K562 (cell line): ENCODE measurements at regions not wholly inside any gene's neighbourhood (a gene's known extent, or its start where the extent isn't known, plus 50 kb on each side); places are given as distances from the start of the nearest gene placed in this dataset.

Experiments used
- ATAC-seq: fragments of 200-7000 bp; cut with Tn5 transposase; 3 replicates; pipeline ENCODE4 v1.9.1; 2020; ENCODE audit warnings: moderate library complexity
- BruUV-seq: library from RNA; stranded (reverse); fragments of 400-500 nt; replicated peaks from 2 replicates; lab custom pipeline; 2021; lab: Mats Ljungman, UMichigan
- CTCF ChIA-PET: fragments of 300-600 bp; formaldehyde crosslinking; extraction: SDS; loops from one replicate; lab custom pipeline; 2021; ENCODE audit warnings: low intra/inter-chr PET ratio; lab: Yijun Ruan, JAX
- POLR2A ChIA-PET: fragments of 300-600, 350-650 bp; sonication (Branson Sonifier 250); formaldehyde crosslinking; extraction: SDS; loops from one replicate; lab custom pipeline; 2021; ENCODE audit warnings: antibody characterized with exemption, inconsistent platforms; lab: Yijun Ruan, JAX
- DNase-seq, 4 experiments: peaks; one replicate each; pipeline versions ENCODE4 v3.0.0 to v3.0.0-alpha.2; 2011 to 2018; ENCODE audit warnings: low spot score in 3 of 4, mixed read lengths in 3 of 4; ENCODE audit errors: extremely low read depth in 1 of 4
- FAIRE-seq: peaks from 2 replicates; lab custom pipeline; 2011; peaks lifted over from hg19 to GRCh38; lab: Jason Lieb, UNC
- H2AFZ ChIP-seq: 2 replicates; pipeline ENCODE4 v1.6.0; 2011; ENCODE audit warnings: low read depth, low read length, control low read depth, inconsistent platforms
- H3K27ac ChIP-seq: fragments of 200-600 bp; 3 replicates; pipeline ENCODE4 v1.8.0; 2011; ENCODE audit warnings: low read depth, mild to moderate bottlenecking, control low read depth, inconsistent platforms, low read length, moderate library complexity, mixed read lengths; ENCODE audit errors: extremely low read depth
- H3K27me3 ChIP-seq, 2 experiments: fragments of 300-600 bp in 1 of 2; 2 replicates in 1 of 2; 3 replicates in 1 of 2; pipeline versions ENCODE4 v1.6.0 to v1.8.0; 2011; ENCODE audit warnings: inconsistent platforms in 2 of 2, low read length in 2 of 2, mild to moderate bottlenecking in 1 of 2, mixed read lengths in 1 of 2, moderate library complexity in 1 of 2; ENCODE audit not compliant: control insufficient read depth in 2 of 2, insufficient read depth in 2 of 2
- H3K36me3 ChIP-seq: fragments of 300-600 bp; 3 replicates; pipeline ENCODE4 v1.8.0; 2011; ENCODE audit warnings: mild to moderate bottlenecking, low read length, inconsistent platforms; ENCODE audit not compliant: control insufficient read depth, insufficient read depth
- H3K4me1 ChIP-seq, 2 experiments: fragments of 200-600 bp in 1 of 2; replicated peaks in 1 of 2; 2 replicates in 1 of 2; 3 replicates in 1 of 2; pipeline versions ENCODE4 v1.5.1 to v1.8.0; 2011; ENCODE audit warnings: inconsistent platforms in 2 of 2, low read length in 2 of 2, mild to moderate bottlenecking in 1 of 2, mixed read lengths in 1 of 2, moderate library complexity in 1 of 2; ENCODE audit not compliant: control insufficient read depth in 2 of 2, insufficient read depth in 2 of 2
- H3K4me2 ChIP-seq: 2 replicates; pipeline ENCODE4 v1.6.1; 2011; ENCODE audit warnings: low read length, control low read depth, inconsistent platforms, mixed read lengths; ENCODE audit not compliant: insufficient read depth
- H3K4me3 ChIP-seq: fragments of 200-600 bp; sonication (generic), shearing (Covaris generic); 2 replicates; pipeline ENCODE4 v1.5.1; 2016; ENCODE audit warnings: control low read depth, inconsistent platforms
- H3K79me2 ChIP-seq: fragments of 200-600 bp; 3 replicates; pipeline ENCODE4 v1.8.0; 2011; ENCODE audit warnings: low read length, inconsistent platforms; ENCODE audit not compliant: control insufficient read depth, insufficient read depth
- H3K9ac ChIP-seq, 2 experiments: 2 replicates each; pipeline versions ENCODE4 v1.6.0 to v1.6.1; 2011; ENCODE audit warnings: low read depth in 2 of 2, low read length in 2 of 2, control low read depth in 1 of 2, inconsistent platforms in 1 of 2, mild to moderate bottlenecking in 1 of 2, mixed read lengths in 1 of 2; ENCODE audit not compliant: insufficient read depth in 1 of 2
- H3K9me1 ChIP-seq: one replicate; pipeline ENCODE4 v1.6.0; 2011; ENCODE audit warnings: inconsistent platforms, mild to moderate bottlenecking, low read length, moderate library complexity; ENCODE audit not compliant: control insufficient read depth, insufficient read depth
- H3K9me3 ChIP-seq: replicated peaks from 2 replicates; pipeline ENCODE4 v1.5.1; 2011; ENCODE audit warnings: low read depth, low read length, inconsistent platforms; ENCODE audit not compliant: control insufficient read depth, insufficient read depth
- H4K20me1 ChIP-seq: replicated peaks from 2 replicates; pipeline ENCODE4 v1.6.1; 2011; ENCODE audit warnings: low read length, inconsistent platforms, mixed read lengths; ENCODE audit not compliant: control insufficient read depth, insufficient read depth
- ARID3A ChIP-seq: IDR thresholded peaks from 2 replicates; pipeline ENCODE4 v1.6.1; 2012; ENCODE audit warnings: low read depth, low read length, improper control_type of control experiment, borderline replicate concordance
- CC2D1A ChIP-seq: fragments of 450-650 bp; IDR thresholded peaks from 2 replicates; pipeline ENCODE4 v1.6.1; 2017; ENCODE audit warnings: mild to moderate bottlenecking
- CREBBP ChIP-seq: IDR thresholded peaks from one replicate; pipeline ENCODE4 v1.6.1; 2012; ENCODE audit warnings: low read depth, mild to moderate bottlenecking, control low read depth, inconsistent platforms, low read length
- CUX1 ChIP-seq: fragments of 200-800 bp; sonication (Bioruptor generic); IDR thresholded peaks from 2 replicates; pipeline ENCODE4 v1.6.1; 2016; ENCODE audit warnings: missing genetic modification characterization, missing compliant biosample characterization
- E2F1 ChIP-seq: sonication (generic); formaldehyde crosslinking; IDR thresholded peaks from 2 replicates; pipeline ENCODE4 v1.8.1; 2023; ENCODE audit warnings: mild to moderate bottlenecking, missing genetic modification reagents, moderate library complexity
- IRF1 ChIP-seq: sonication (generic); formaldehyde crosslinking; IDR thresholded peaks from 2 replicates; pipeline ENCODE4 v1.8.0; 2022; ENCODE audit warnings: missing genetic modification reagents, mild to moderate bottlenecking, borderline replicate concordance
- LEF1 ChIP-seq: fragments of 450-650 bp; IDR thresholded peaks from 2 replicates; pipeline ENCODE4 v1.6.1; 2016; ENCODE audit warnings: mild to moderate bottlenecking
- POU5F1 ChIP-seq: fragments of 150-350 bp; IDR thresholded peaks from 2 replicates; pipeline ENCODE4 v1.6.1; 2014; ENCODE audit warnings: borderline replicate concordance, low read length, low read depth, mild to moderate bottlenecking; ENCODE audit not compliant: partially characterized antibody
- RHOXF2B ChIP-seq: fragments of 250-450 bp; sonication (Bioruptor Pico); conservative IDR thresholded peaks from 2 replicates; pipeline ENCODE4 v1.5.1; 2021
- RUNX1 ChIP-seq: sonication (generic); IDR thresholded peaks from 2 replicates; pipeline ENCODE4 v1.6.1; 2016; ENCODE audit warnings: antibody characterized with exemption, low read depth
- WGBS: fragments of 100-300 bp; shearing (Covaris generic); methylation state at CpG from one replicate; pipeline ENCODE4 v1.1.6; 2016; ENCODE audit warnings: low coverage, mixed read lengths; ENCODE audit not compliant: insufficient coverage; ENCODE audit errors: missing lambda C conversion rate; 5-methylcytosine and 5-hydroxymethylcytosine counted together
- in situ Hi-C: fragments of 300-500 bp; cut with MboI; formaldehyde crosslinking; loops from 4 replicates; pipeline ENCODE4 v1.15.0; 2018; ENCODE audit warnings: inconsistent platforms, mixed read lengths
- intact Hi-C: fragments of 100-400 bp; cut with micrococcal nuclease; formaldehyde crosslinking; loops from 2 replicates; pipeline ENCODE4 v1.14.2; 2022

- no peak for TF ChIP-seq CUX1
Observed at GRCh38 chr6:875012-875411, 182.1 kb upstream of the EXOC2 start (continued).

- no peaks in the 10 kb centered on the region for H3K9me3 ChIP-seq
- TF ChIP-seq ARID3A = no peak
- no peak for TF ChIP-seq CC2D1A
- no peak for TF ChIP-seq RHOXF2B (CRISPR knock-in tag)
- TF ChIP-seq RUNX1 = no peak
- TF ChIP-seq CREBBP = no peak
- TF ChIP-seq IRF1 (CRISPR knock-in tag) = no peak
- TF ChIP-seq LEF1 = no peak
- TF ChIP-seq E2F1 (CRISPR knock-in tag) = no peak
- TF ChIP-seq POU5F1 = no peak
Observed at GRCh38 chr6:872570-873125, 179.7 kb upstream of the EXOC2 start.

More at GRCh38 chr6:872570-873125, 179.7 kb upstream of the EXOC2 start:
- Histone ChIP-seq H2AFZ (no peak overlapping the region), H3K9ac (no peak overlapping the region), H3K4me3 (no peak overlapping the region), H3K27me3 (peaks cover 9 to 40% of the 10 kb centered on the region in 2 experiments; a peak in 4 of 5 replicates), H3K36me3 (no peaks in the 10 kb centered on the region), H3K79me2 (no peaks in the 10 kb centered on the region), H4K20me1 (no peaks in the 10 kb centered on the region), H3K27ac (no peak overlapping the region), H3K4me1 (no peaks in the 10 kb centered on the region), H3K9me1 (no peaks in the 10 kb centered on the region), H3K4me2 (no peak overlapping the region)
- 3% methylated on average over 10 of the region's 10 CpGs for WGBS
- ATAC-seq (no peak), DNase-seq (no peak), FAIRE-seq (no peak)
- ChIA-PET POLR2A (no interaction called here), CTCF (no interaction called here)
- BruUV-seq = no TSS peak
- in situ Hi-C loops = no loop called here
- intact Hi-C loops = no loop called here
